ENCODE measurements at regions not wholly inside any gene's neighbourhood (a gene's known extent, or its start where the extent isn't known, plus 50 kb on each side); places are given as distances from the start of the nearest gene placed in this dataset.

DNA sequence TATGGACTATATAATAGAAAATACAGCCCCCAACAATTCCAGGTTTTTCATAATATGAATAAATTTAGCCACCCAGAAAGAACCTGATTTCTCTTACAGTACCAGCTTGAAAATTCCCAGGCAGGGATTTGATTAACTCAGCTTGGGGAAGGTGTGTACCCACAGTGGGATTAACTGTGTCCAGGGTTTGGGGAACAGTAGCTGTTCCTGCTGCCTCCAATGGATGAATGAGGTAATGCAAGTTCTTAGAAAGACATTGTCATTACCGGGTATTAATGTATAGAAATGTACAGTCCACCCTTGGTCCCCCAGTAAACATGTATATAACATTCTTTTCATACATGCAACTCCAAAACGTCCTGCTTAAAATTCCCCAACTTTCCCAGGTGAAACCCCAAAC is 115.6 kb downstream of the LRIG3 start:
- H3K9me3 Mint-ChIP-seq, result peaks cover 0 to 13% (median 2%) of the 10 kb centered on the region in 7 donors
- H3K4me1 Mint-ChIP-seq, result no peaks in the 10 kb centered on the region
- H3K36me3 Mint-ChIP-seq, result no peaks in the 10 kb centered on the region
- ATAC-seq (ENCODE audit: low read depth in 2 of 2) (no peak), DNase-seq (no peak)
- no peaks in the 10 kb centered on the region for H3K27me3 Mint-ChIP-seq
- no peak overlapping the region for H3K27ac Mint-ChIP-seq
- H3K4me3 Mint-ChIP-seq, result no peak overlapping the region

DNA sequence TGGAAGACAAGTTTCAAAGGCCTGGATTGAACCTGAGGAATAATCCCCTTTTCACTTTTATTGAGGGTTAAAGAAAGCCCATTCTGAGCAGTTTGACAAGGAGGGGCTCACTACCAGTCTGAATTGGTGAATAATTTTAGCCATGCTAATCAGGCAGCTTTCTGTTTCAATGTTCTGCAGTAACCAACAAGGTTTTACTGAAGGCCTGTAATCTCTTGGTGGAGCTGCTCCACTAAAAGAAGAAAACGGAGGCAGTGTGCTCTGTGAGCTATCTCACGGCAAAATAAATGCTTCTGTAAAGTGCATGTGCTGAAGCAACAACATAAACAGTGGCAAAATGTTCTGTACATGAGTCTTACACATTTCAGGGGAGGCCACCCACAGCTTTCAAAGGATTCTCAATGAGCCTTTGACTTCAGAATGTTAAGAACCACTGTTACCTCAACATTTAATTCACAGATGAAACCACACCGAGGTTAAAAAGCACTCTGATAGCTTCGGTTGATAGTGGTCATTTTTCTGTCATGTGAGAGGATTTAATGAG is 111.2 kb downstream of the LRIG3 start:
- DNase-seq (no peak), ATAC-seq (ENCODE audit: low read depth in 2 of 2) (no peak)
- peaks cover 0 to 4% (median 1%) of the 10 kb centered on the region in 7 donors for H3K9me3 Mint-ChIP-seq
- H3K4me3 Mint-ChIP-seq, result no peak overlapping the region
- no peaks in the 10 kb centered on the region for H3K27me3 Mint-ChIP-seq
- H3K27ac Mint-ChIP-seq, result no peak overlapping the region
- H3K36me3 Mint-ChIP-seq, result no peaks in the 10 kb centered on the region
- H3K4me1 Mint-ChIP-seq, result no peaks in the 10 kb centered on the region

DNA sequence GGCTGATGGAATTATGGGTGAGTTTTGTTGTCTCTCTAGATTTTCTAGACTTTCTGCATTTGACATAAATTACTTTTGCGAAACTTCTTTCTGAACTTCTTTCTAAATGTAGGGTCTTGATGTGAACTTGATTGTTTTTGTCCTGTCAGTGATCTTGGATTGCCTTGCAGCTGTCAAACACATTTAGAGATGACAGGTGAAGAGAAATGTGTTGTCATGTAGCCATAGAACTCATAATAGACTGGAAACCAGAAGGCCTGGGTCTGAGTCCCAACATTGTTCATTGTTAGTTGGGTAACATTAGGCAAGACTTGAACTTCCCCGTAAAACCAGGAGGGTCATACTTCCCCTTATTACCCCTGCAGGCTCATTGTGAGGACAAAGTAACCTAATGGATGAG is 109.0 kb downstream of the LRIG3 start:
- DNase-seq (no peak), ATAC-seq (ENCODE audit: low read depth in 2 of 2) (no peak)
- Mint-ChIP-seq H3K4me1 (no peaks in the 10 kb centered on the region), H3K27ac (no peak overlapping the region), H3K36me3 (no peaks in the 10 kb centered on the region), H3K27me3 (no peaks in the 10 kb centered on the region), H3K4me3 (no peak overlapping the region), H3K9me3 (peaks cover 0 to 4% (median 1%) of the 10 kb centered on the region in 7 donors)

DNA sequence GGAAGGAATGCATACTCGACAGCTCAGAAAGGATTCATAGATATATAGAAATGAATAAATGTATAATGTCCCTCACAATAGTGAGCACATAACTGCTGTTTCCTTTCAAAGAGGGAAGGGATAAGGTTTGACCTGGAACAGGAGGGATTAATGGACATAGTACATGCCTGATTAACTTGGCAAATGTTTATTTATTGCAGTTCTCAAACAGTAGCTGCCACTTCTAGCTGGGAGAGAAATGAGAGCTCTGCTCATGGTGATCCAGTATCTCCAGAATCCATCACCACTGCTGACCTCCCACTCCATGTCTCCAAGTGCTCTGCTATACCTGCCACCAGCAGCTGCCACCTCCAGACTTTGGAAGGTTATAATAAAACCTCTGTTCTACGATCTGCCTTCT is 108.1 kb downstream of the LRIG3 start:
- Mint-ChIP-seq H3K4me3 (no peak overlapping the region), H3K9me3 (peaks cover 0 to 2% (median 0%) of the 10 kb centered on the region in 7 donors), H3K36me3 (no peaks in the 10 kb centered on the region), H3K27ac (no peak overlapping the region), H3K27me3 (no peaks in the 10 kb centered on the region), H3K4me1 (no peaks in the 10 kb centered on the region)
- DNase-seq, result no peak
- ATAC-seq (ENCODE audit: low read depth in 2 of 2), result no peak

- no peak for DNase-seq
- H3K4me1 Mint-ChIP-seq, result no peaks in the 10 kb centered on the region
Observed at GRCh38 chr12:58814036-58814435, 106.3 kb downstream of the LRIG3 start.

DNA sequence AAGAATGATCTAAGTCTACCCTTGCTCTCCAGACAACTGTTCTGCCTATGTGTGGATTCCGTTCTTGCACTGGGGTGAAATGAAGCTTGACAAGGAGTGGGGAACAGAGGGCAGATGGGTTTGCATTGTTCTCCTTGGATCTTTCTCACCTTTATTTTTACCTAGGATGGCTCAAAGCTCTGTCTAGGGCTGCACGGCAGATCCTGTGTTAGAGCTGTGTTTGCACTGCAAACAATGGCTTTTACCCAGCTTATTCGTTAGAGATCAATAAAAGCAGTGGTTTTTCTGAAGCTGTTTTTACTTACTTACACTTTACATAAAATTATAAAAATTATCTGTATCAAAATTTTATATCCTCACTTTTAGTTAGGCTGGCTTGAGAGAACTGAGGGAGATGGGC is 105.1 kb downstream of the LRIG3 start:
- no peak for DNase-seq
- Mint-ChIP-seq H3K36me3 (no peaks in the 10 kb centered on the region), H3K27me3 (no peaks in the 10 kb centered on the region), H3K27ac (no peak overlapping the region), H3K4me3 (no peak overlapping the region), H3K9me3 (peaks cover 0 to 1% (median 0%) of the 10 kb centered on the region in 7 donors), H3K4me1 (no peaks in the 10 kb centered on the region)
- no peak for ATAC-seq (ENCODE audit: low read depth in 2 of 2)

More at GRCh38 chr12:58814036-58814435, 106.3 kb downstream of the LRIG3 start:
- H3K36me3 Mint-ChIP-seq, result no peaks in the 10 kb centered on the region
- no peaks in the 10 kb centered on the region for H3K27me3 Mint-ChIP-seq
- peaks cover 0 to 2% (median 0%) of the 10 kb centered on the region in 7 donors for H3K9me3 Mint-ChIP-seq
- H3K27ac Mint-ChIP-seq, result no peak overlapping the region
- ATAC-seq (ENCODE audit: low read depth in 2 of 2), result no peak
- no peak overlapping the region for H3K4me3 Mint-ChIP-seq

- Mint-ChIP-seq H3K4me3 (no peak overlapping the region), H3K27ac (no peak overlapping the region), H3K27me3 (no peaks in the 10 kb centered on the region), H3K36me3 (no peaks in the 10 kb centered on the region), H3K4me1 (no peaks in the 10 kb centered on the region), H3K9me3 (peaks cover 0 to 6% (median 0%) of the 10 kb centered on the region in 7 donors)
- DNase-seq, result no peak
- no peak for ATAC-seq (ENCODE audit: low read depth in 2 of 2)
Observed at GRCh38 chr12:58818546-58818945, 101.8 kb downstream of the LRIG3 start.

DNA sequence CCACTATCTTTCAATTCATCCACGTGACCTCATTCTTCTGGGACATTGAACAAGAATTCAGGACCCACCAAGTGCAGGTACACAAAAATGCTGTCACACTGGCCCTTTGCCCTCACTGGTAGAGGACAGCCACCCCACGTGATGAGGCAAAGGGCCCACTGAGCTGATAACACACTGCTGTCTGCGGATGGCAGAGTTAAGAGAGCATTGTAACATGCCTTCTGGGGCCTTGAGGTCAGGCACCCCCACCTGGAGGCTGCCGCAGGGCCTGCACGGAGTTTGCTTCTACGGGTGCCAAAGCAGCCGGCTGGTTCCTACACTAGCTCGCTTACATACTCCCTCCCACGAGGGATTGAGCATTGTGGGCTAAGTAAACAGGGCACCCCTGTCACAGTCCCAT is 101.0 kb downstream of the LRIG3 start:
- H3K27ac Mint-ChIP-seq, result no peak overlapping the region
- DNase-seq (no peak), ATAC-seq (ENCODE audit: low read depth in 2 of 2) (no peak)
- no peak overlapping the region for H3K4me3 Mint-ChIP-seq
- no peaks in the 10 kb centered on the region for H3K27me3 Mint-ChIP-seq
- H3K9me3 Mint-ChIP-seq, result peaks cover 0 to 6% (median 2%) of the 10 kb centered on the region in 7 donors
- H3K36me3 Mint-ChIP-seq, result no peaks in the 10 kb centered on the region
- no peaks in the 10 kb centered on the region for H3K4me1 Mint-ChIP-seq

DNA sequence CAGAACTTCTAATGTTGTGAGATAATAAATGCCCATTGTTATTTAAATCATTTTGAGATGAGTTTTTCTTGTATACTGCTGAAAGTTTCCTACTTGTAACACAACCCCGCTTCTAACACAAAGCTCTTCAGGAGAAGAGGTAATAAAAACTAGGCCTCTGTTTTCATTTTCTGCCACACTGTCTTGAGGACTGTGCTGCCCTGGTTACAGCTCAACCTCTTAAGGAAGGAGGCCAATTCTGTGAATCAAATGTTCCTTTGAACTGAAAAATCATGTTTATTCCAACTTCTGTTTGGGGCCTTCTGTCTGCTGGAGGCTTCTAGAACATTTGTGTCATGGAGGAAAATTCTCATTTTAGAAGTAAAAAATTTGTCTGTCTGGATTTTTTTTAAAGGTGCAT is 100.3 kb downstream of the LRIG3 start:
- Mint-ChIP-seq H3K4me1 (no peaks in the 10 kb centered on the region), H3K4me3 (no peak overlapping the region), H3K27me3 (no peaks in the 10 kb centered on the region), H3K36me3 (no peaks in the 10 kb centered on the region), H3K9me3 (peaks cover 0 to 6% (median 2%) of the 10 kb centered on the region in 7 donors), H3K27ac (no peak overlapping the region)
- DNase-seq (no peak), ATAC-seq (ENCODE audit: low read depth in 2 of 2) (no peak)
